ENCODE measurements at regions not wholly inside any gene's neighbourhood (a gene's known extent, or its start where the extent isn't known, plus 50 kb on each side); places are given as distances from the start of the nearest gene placed in this dataset.

DNA sequence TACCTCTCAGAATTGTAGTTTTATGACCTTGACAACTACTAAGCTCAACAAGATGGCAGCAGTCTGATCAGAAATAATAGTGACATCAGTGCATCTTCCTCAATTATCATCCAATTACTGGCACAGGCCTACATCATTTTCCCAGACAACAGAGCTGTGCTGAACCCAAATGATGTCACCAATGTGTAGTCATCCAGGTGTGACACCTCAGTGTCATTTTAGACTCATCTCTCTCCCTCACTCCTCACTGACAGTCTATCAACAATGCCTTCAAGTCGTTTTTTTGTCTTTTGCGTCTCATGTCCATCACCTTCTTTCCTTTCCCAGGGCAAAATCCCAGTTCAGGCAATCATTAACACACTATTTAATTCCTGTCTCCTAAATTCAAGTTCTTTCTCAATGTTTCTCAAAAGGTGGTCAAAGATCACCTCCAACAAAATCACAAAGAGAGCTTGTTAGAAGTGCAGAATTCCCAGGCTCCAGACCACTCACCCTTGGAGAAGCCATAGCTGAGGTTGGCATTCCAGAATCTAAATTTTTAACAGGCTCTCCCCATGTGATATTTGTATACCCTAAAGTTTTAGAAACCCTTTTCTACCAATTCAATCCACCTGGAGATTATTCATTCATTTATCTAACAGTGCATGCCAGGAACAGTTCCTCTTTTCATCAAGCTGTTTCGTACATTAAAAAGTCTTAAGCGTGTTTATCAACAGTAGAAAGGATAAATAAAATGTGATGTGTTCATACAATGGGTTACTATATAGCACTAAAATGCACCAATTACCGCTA, 125.3 kb upstream of the KLF7 start:
- Mint-ChIP-seq H3K4me3 (ENCODE audit: unreplicated experiment) (no peak overlapping the region), H3K36me3 (ENCODE audit: low read depth) (no peaks in the 10 kb centered on the region), H3K27me3 (ENCODE audit: low read depth) (no peaks in the 10 kb centered on the region), H3K4me1 (ENCODE audit: low read depth) (peaks cover 1% of the 10 kb centered on the region), H3K27ac (ENCODE audit: unreplicated experiment) (no peak overlapping the region), H3K9me3 (ENCODE audit: low read depth) (peaks cover 2% of the 10 kb centered on the region)
- TF ChIP-seq, protein P1, sequence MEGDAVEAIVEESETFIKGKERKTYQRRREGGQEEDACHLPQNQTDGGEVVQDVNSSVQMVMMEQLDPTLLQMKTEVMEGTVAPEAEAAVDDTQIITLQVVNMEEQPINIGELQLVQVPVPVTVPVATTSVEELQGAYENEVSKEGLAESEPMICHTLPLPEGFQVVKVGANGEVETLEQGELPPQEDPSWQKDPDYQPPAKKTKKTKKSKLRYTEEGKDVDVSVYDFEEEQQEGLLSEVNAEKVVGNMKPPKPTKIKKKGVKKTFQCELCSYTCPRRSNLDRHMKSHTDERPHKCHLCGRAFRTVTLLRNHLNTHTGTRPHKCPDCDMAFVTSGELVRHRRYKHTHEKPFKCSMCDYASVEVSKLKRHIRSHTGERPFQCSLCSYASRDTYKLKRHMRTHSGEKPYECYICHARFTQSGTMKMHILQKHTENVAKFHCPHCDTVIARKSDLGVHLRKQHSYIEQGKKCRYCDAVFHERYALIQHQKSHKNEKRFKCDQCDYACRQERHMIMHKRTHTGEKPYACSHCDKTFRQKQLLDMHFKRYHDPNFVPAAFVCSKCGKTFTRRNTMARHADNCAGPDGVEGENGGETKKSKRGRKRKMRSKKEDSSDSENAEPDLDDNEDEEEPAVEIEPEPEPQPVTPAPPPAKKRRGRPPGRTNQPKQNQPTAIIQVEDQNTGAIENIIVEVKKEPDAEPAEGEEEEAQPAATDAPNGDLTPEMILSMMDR (IDR thresholded peaks at IDR 0.05) = no peak
- no peak for DNase-seq (ENCODE audit: low spot score)

DNA sequence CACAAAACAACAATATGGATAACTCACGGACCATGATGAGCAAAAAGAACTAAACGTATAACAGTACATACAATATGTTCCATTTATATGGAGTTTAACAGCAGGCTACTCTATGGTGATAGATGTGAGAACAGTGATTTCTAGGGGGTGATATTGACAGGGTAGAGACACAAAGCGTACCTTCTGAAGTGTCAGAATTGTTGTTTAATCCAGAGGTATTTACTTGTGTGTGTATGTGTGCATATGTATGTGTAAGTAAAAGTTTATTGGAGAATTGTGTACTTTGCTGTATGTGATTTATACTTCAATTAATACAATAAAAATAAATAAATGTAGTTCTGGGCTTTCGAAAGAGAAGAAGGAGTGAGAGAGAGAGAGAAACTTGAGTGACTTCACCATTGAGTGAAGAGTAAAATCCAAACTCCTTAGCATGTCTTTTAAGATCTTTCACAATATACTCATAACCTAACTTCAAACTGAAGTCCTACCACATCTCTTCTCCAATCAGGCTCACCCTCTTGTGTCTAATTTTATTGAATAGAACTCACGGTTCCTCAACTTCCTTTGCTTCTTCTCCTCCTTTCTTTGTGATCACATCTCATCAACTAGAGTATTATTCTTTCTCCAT, 126.0 kb upstream of the KLF7 start:
- no peaks in the 10 kb centered on the region for H3K27me3 Mint-ChIP-seq (ENCODE audit: low read depth)
- no peak for DNase-seq (ENCODE audit: low spot score)
- TF ChIP-seq, protein P1 (IDR thresholded peaks at IDR 0.05) = no peak
- no peak overlapping the region for H3K4me3 Mint-ChIP-seq (ENCODE audit: unreplicated experiment)
- H3K36me3 Mint-ChIP-seq (ENCODE audit: low read depth) = no peaks in the 10 kb centered on the region
- H3K9me3 Mint-ChIP-seq (ENCODE audit: low read depth) = peaks cover 2% of the 10 kb centered on the region
- H3K4me1 Mint-ChIP-seq (ENCODE audit: low read depth) = peaks cover 8% of the 10 kb centered on the region
- no peak overlapping the region for H3K27ac Mint-ChIP-seq (ENCODE audit: unreplicated experiment)

DNA sequence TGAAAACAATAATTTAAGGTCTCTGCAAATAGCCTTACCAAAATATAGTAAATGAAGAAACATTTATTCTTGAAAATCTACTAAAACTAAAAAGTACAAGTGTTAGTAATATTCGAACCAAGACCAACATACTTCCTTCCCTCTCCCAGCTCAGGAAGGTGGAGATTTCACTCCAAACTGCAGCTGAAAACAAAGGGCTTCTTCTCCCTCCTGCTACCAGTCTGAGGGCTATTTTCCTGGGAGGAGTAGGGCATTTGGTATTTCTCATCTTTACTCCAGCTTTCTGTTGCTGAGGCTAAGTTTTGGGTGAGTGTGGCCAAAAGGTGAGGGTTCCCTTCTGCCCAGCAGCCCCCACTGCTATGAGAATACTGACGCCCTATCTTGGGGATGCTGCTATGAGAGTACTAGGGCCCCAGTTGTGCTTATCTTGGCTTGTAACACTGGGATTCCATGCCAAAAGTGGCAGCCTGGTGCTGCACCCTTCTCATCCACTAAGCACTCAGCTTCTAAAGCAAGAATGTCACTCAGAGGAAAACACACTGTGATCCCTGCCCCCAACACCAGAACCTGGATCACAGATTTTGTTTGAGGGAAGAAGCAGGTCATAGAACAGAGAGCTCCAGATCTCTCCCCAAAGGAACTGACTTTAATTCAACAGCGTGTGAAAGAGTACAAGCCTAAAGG, 130.7 kb upstream of the KLF7 start:
- TF ChIP-seq, protein P1 (IDR thresholded peaks at IDR 0.05) = no peak
- no peak for DNase-seq (ENCODE audit: low spot score)
- Mint-ChIP-seq H3K4me3 (ENCODE audit: unreplicated experiment) (no peak overlapping the region), H3K27me3 (ENCODE audit: low read depth) (no peaks in the 10 kb centered on the region), H3K4me1 (ENCODE audit: low read depth) (peaks cover 12% of the 10 kb centered on the region), H3K27ac (ENCODE audit: unreplicated experiment) (peak overlapping the region; percentile 47), H3K9me3 (ENCODE audit: low read depth) (peaks cover 15% of the 10 kb centered on the region), H3K36me3 (ENCODE audit: low read depth) (peaks cover 6% of the 10 kb centered on the region)

DNA sequence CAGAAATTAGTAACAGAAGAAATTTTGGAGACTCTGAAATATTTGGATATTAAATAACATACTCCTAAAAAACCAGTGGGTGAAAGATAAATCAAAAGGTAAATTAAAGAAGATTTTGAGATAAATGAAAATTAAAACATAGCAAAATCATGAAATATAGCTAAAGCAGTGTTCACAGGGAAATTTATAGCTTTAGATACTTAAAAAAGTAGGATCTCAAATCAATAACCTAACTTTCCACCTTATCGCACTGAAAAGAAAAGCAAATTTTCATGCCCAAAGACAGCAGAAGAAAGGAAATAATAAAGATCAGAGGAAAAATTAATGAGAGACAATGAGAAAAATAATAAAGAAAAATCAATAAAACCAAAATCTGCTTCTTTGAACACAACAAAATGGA, 135.1 kb upstream of the KLF7 start:
- TF ChIP-seq, protein P1 (IDR thresholded peaks at IDR 0.05) = no peak
- no peaks in the 10 kb centered on the region for H3K27me3 Mint-ChIP-seq (ENCODE audit: low read depth)
- peaks cover 25% of the 10 kb centered on the region for H3K4me1 Mint-ChIP-seq (ENCODE audit: low read depth)
- peaks cover 7% of the 10 kb centered on the region for H3K36me3 Mint-ChIP-seq (ENCODE audit: low read depth)
- DNase-seq (ENCODE audit: low spot score) = no peak
- H3K27ac Mint-ChIP-seq (ENCODE audit: unreplicated experiment) = no peak overlapping the region
- peaks cover 14% of the 10 kb centered on the region for H3K9me3 Mint-ChIP-seq (ENCODE audit: low read depth)
- no peak overlapping the region for H3K4me3 Mint-ChIP-seq (ENCODE audit: unreplicated experiment)

DNA sequence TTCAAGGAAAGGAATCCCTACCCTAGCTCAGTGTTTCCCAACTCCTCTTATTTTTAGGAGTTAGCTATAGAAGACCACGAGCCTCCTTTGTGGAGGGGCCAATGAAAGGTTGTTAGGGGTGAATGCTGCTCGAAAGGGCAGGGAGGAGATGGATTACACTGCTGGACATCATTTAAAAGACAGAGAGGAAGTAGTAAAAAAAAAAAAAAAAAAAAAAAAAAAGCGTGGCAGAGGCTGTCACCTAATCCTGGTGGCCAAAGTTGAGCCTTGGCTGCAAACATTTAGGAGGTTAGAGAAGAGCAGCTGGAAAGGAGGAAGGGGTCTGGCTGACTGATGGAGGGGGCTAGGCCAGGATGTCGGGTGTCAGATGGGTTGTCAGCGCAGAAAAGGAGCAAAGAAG, 139.0 kb upstream of the KLF7 start:
- Mint-ChIP-seq H3K36me3 (ENCODE audit: low read depth) (peaks cover 7% of the 10 kb centered on the region), H3K4me1 (ENCODE audit: low read depth) (peaks cover 16% of the 10 kb centered on the region), H3K4me3 (ENCODE audit: unreplicated experiment) (no peak overlapping the region), H3K27me3 (ENCODE audit: low read depth) (no peaks in the 10 kb centered on the region), H3K9me3 (ENCODE audit: low read depth) (peaks cover 14% of the 10 kb centered on the region), H3K27ac (ENCODE audit: unreplicated experiment) (no peak overlapping the region)
- TF ChIP-seq, protein P1 (IDR thresholded peaks at IDR 0.05) = no peak
- no peak for DNase-seq (ENCODE audit: low spot score)

Measured in chondrocyte (in vitro differentiated cells).